B cell (primary cell): ENCODE measurements at regions not wholly inside any gene's neighbourhood (a gene's known extent, or its start where the extent isn't known, plus 50 kb on each side); places are given as distances from the start of the nearest gene placed in this dataset.

Experiments used
- ATAC-seq: fragments of 200-7000 bp; cut with Tn5 transposase; one replicate; pipeline ENCODE4 v1.10.0; 2021; ENCODE audit warnings: low read depth, mild to moderate bottlenecking, moderate number of reproducible peaks, moderate library complexity
- CTCF ChIA-PET: fragments of 350-600 bp; sonication (Branson Sonifier 250); formaldehyde crosslinking; loops from one replicate; lab custom pipeline; 2021; ENCODE audit warnings: antibody characterized with exemption, inconsistent platforms; lab: Charles Lee
- POLR2A ChIA-PET: fragments of 350-600 bp; sonication (Branson Sonifier 250); formaldehyde crosslinking; loops from one replicate; lab custom pipeline; 2021; ENCODE audit warnings: antibody characterized with exemption; lab: Charles Lee
- DNase-seq: peaks from one replicate; pipeline ENCODE4 v3.0.0; 2013
- H2AFZ ChIP-seq: 2 replicates; pipeline ENCODE4 v1.6.1; 2012; ENCODE audit warnings: mild to moderate bottlenecking, low read depth, low read length; ENCODE audit not compliant: insufficient read depth, poor library complexity, severe bottlenecking
- H3K27ac ChIP-seq, 2 donors: 1 replicate in 1 of 2; 2 replicates in 1 of 2; pipeline ENCODE4 v1.5.1; 2012 to 2013; ENCODE audit warnings: low read length in 2 of 2, mild to moderate bottlenecking in 2 of 2, moderate library complexity in 1 of 2
- H3K27me3 ChIP-seq, 4 experiments: fragments of 200-600 bp in 1 of 4; sonication (generic) in 1 of 4; replicated peaks in 1 of 4; 1 replicate in 2 of 4; 2 replicates in 2 of 4; pipeline versions ENCODE4 v1.6.1 to v1.7.0; 2013 to 2016; ENCODE audit warnings: low read length in 3 of 4, mild to moderate bottlenecking in 2 of 4, mixed read lengths in 1 of 4, moderate library complexity in 1 of 4; ENCODE audit not compliant: insufficient read depth in 4 of 4, control insufficient read depth in 3 of 4; ENCODE audit errors: control extremely low read depth in 1 of 4
- H3K36me3 ChIP-seq, 2 experiments: replicated peaks in 1 of 2; 1 replicate in 1 of 2; 2 replicates in 1 of 2; pipeline versions ENCODE4 v1.6.1 to v1.7.1; 2013; ENCODE audit warnings: low read length in 1 of 2; ENCODE audit not compliant: insufficient read depth in 2 of 2, control insufficient read depth in 1 of 2; ENCODE audit errors: control extremely low read depth in 1 of 2, extremely low read depth in 1 of 2
- H3K4me1 ChIP-seq, 2 donors: fragments of 200-600 bp in 1 of 2; sonication (generic) in 1 of 2; 1 replicate in 1 of 2; 2 replicates in 1 of 2; pipeline versions ENCODE4 v1.5.1 to v1.6.1; 2013 to 2017; ENCODE audit warnings: low read length in 2 of 2; ENCODE audit not compliant: control insufficient read depth in 2 of 2, insufficient read depth in 2 of 2
- H3K4me2 ChIP-seq: replicated peaks from 2 replicates; pipeline ENCODE3; 2012; ENCODE audit warnings: mild to moderate bottlenecking, low read depth, low read length; ENCODE audit not compliant: poor library complexity, severe bottlenecking
- H3K4me3 ChIP-seq, 5 experiments: fragments of 200-600 bp in 1 of 5; sonication (generic) in 1 of 5; 1 replicate in 3 of 5; 2 replicates in 2 of 5; pipeline versions ENCODE4 v1.5.1 to v1.7.0; 2011 to 2016; ENCODE audit warnings: low read length in 4 of 5, mild to moderate bottlenecking in 4 of 5, low read depth in 2 of 5, control low read depth in 1 of 5, moderate library complexity in 1 of 5; ENCODE audit not compliant: insufficient read depth in 1 of 5; ENCODE audit errors: control extremely low read depth in 1 of 5, extremely low read depth in 1 of 5
- H3K79me2 ChIP-seq: fragments of 200-600 bp; sonication (generic); one replicate; pipeline ENCODE4 v1.6.0; 2016; ENCODE audit warnings: low read length; ENCODE audit not compliant: control insufficient read depth, insufficient read depth
- H3K9ac ChIP-seq: fragments of 200-600 bp; sonication (generic); 2 replicates; pipeline ENCODE4 v1.6.1; 2017; ENCODE audit warnings: mild to moderate bottlenecking, low read length, moderate library complexity
- H3K9me3 ChIP-seq, 3 donors: one replicate each; pipeline versions ENCODE4 v1.6.1 to v1.7.1; 2013; ENCODE audit warnings: low read length in 2 of 3; ENCODE audit not compliant: control insufficient read depth in 2 of 3, insufficient read depth in 1 of 3; ENCODE audit errors: control extremely low read depth in 1 of 3
- H4K20me1 ChIP-seq: 2 replicates; pipeline ENCODE4 v1.6.0; 2012; ENCODE audit warnings: mild to moderate bottlenecking, low read length; ENCODE audit not compliant: insufficient read depth, control insufficient read depth, poor library complexity, severe bottlenecking
- H3K27ac Mint-ChIP-seq: one replicate; pipeline ENCODE4 v1.8.0; 2021; ENCODE audit warnings: mixed read lengths
- H3K27me3 Mint-ChIP-seq: one replicate; pipeline ENCODE4 v1.8.0; 2021; ENCODE audit warnings: mixed read lengths
- H3K4me1 Mint-ChIP-seq: one replicate; pipeline ENCODE4 v1.8.0; 2021; ENCODE audit warnings: mixed read lengths
- H3K4me3 Mint-ChIP-seq: one replicate; pipeline ENCODE4 v1.8.0; 2021; ENCODE audit warnings: mixed read lengths
- H3K9me3 Mint-ChIP-seq: one replicate; pipeline ENCODE4 v1.8.0; 2022; ENCODE audit warnings: mixed read lengths; ENCODE audit not compliant: insufficient read depth
- EZH2 ChIP-seq: IDR thresholded peaks from 2 replicates; pipeline ENCODE4 v1.6.1; 2012; ENCODE audit warnings: borderline replicate concordance, low read depth, mild to moderate bottlenecking, moderate library complexity, low read length; ENCODE audit not compliant: insufficient read depth, poor library complexity, severe bottlenecking
- WGBS: methylation state at CpG from one replicate; pipeline ENCODE4 v1.1.5; 2013; ENCODE audit warnings: missing lambda C conversion rate; ENCODE audit not compliant: insufficient coverage; 5-methylcytosine and 5-hydroxymethylcytosine counted together
- intact Hi-C: fragments of 100-400 bp; cut with micrococcal nuclease; formaldehyde crosslinking; loops from one replicate; pipeline ENCODE4 v1.10.0; 2022
- TF ChIP-seq, protein P1 (sequence below): fragments of 200-600 bp; IDR thresholded peaks from one replicate; pipeline ENCODE4 v1.8.0; 2022; ENCODE audit warnings: antibody characterized with exemption, mild to moderate bottlenecking

DNA sequence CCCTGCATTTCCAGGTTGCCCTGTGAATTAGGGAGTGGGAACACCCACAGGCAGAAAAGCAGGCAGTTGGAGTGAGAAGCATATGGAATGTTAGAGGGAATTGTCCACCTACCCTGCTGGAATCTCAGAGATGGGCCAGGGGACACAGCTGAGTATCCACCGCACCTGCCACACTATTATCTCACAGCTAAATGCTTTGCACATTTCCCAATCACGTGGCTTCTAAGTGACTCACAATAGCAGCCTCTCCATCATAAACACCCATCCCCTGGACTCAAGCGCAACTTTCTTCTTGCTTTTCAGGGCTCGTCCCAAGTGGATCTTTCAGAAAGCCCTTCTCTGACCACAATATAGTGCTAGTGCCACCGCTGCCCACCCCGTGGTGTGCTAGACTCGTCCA lies 389.0 kb upstream of the LMCD1 start:
- ChIA-PET CTCF (no interaction called here), POLR2A (no interaction called here)
- no peaks in the 10 kb centered on the region for H3K9me3 Mint-ChIP-seq
- ATAC-seq (no peak), DNase-seq (no peak)
- Histone ChIP-seq H3K4me2 (no peak overlapping the region), H3K27ac (no peak overlapping the region), H4K20me1 (no peaks in the 10 kb centered on the region), H2AFZ (no peak overlapping the region), H3K36me3 (no peaks in the 10 kb centered on the region), H3K9ac (no peak overlapping the region), H3K79me2 (no peaks in the 10 kb centered on the region), H3K27me3 (no peaks in the 10 kb centered on the region), H3K9me3 (no peaks in the 10 kb centered on the region), H3K4me3 (no peak overlapping the region), H3K4me1 (peaks cover 0 to 3% of the 10 kb centered on the region in 2 donors)
- no peak overlapping the region for H3K27ac Mint-ChIP-seq
- no peak overlapping the region for H3K4me3 Mint-ChIP-seq
- intact Hi-C loops: no loop called here
- H3K4me1 Mint-ChIP-seq: peaks cover 3% of the 10 kb centered on the region
- WGBS: 60% methylated on average over 6 of the region's 7 CpGs
- H3K27me3 Mint-ChIP-seq: peaks cover 3% of the 10 kb centered on the region
- no peak for TF ChIP-seq EZH2
- TF ChIP-seq, protein P1, sequence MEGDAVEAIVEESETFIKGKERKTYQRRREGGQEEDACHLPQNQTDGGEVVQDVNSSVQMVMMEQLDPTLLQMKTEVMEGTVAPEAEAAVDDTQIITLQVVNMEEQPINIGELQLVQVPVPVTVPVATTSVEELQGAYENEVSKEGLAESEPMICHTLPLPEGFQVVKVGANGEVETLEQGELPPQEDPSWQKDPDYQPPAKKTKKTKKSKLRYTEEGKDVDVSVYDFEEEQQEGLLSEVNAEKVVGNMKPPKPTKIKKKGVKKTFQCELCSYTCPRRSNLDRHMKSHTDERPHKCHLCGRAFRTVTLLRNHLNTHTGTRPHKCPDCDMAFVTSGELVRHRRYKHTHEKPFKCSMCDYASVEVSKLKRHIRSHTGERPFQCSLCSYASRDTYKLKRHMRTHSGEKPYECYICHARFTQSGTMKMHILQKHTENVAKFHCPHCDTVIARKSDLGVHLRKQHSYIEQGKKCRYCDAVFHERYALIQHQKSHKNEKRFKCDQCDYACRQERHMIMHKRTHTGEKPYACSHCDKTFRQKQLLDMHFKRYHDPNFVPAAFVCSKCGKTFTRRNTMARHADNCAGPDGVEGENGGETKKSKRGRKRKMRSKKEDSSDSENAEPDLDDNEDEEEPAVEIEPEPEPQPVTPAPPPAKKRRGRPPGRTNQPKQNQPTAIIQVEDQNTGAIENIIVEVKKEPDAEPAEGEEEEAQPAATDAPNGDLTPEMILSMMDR: no peak

DNA sequence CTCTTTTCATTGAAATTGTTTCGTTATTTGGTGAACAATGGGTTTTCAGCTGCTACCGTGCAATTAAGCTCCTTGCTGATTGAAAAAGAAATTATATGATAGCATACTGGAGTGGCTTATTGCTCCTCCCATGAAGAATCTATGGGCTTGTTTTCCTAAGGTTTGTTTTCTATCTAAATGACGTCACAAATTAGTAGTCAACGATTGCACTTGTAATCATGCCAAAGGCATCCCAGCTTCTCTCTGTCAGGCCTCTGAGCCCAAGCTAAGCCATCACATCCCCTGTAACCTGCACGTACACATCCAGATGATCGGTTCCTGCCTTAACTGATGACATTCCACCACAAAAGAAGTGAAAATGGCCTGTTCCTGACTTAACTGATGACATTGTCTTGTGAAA lies 388.0 kb upstream of the LMCD1 start:
- ATAC-seq (no peak), DNase-seq (no peak)
- no peak overlapping the region for H3K4me2 ChIP-seq
- intact Hi-C loops: no loop called here
- WGBS: 93% methylated on average over 5 of the region's 6 CpGs
- H3K79me2 ChIP-seq: no peaks in the 10 kb centered on the region
- no peak overlapping the region for H3K4me3 Mint-ChIP-seq
- H3K27me3 Mint-ChIP-seq: peaks cover 6% of the 10 kb centered on the region
- ChIA-PET POLR2A (no interaction called here), CTCF (no interaction called here)
- TF ChIP-seq, protein P1: no peak
- TF ChIP-seq EZH2: no peak
- no peak overlapping the region for H3K27ac ChIP-seq
- no peak overlapping the region for H3K9ac ChIP-seq
- H4K20me1 ChIP-seq: no peaks in the 10 kb centered on the region
- peaks cover 3% of the 10 kb centered on the region for H3K4me1 Mint-ChIP-seq
- no peak overlapping the region for H3K4me3 ChIP-seq
- no peaks in the 10 kb centered on the region for H3K27me3 ChIP-seq
- H2AFZ ChIP-seq: no peak overlapping the region
- no peaks in the 10 kb centered on the region for H3K36me3 ChIP-seq
- H3K9me3 ChIP-seq: no peaks in the 10 kb centered on the region
- no peak overlapping the region for H3K27ac Mint-ChIP-seq
- no peaks in the 10 kb centered on the region for H3K9me3 Mint-ChIP-seq
- peaks cover 0 to 3% of the 10 kb centered on the region in 2 donors for H3K4me1 ChIP-seq
